ENCODE measurements at regions not wholly inside any gene's neighbourhood (a gene's known extent, or its start where the extent isn't known, plus 50 kb on each side); places are given as distances from the start of the nearest gene placed in this dataset.
"Not testable (repeated sequence)": the region's sequence is repeated elsewhere in the genome, so short reads cannot be mapped to it uniquely, and the experiment has no call there.

GRCh38 chr2:239845968-239846367, 179.2 kb downstream of the NDUFA10 start:
- DNase-seq (no peak), ATAC-seq (no peak)
- intact Hi-C loops (cut with DNase I, micrococcal nuclease) = no loop called here

- intact Hi-C loops (cut with DNase I, micrococcal nuclease) = no loop called here
- no peak for DNase-seq
- no peak for ATAC-seq
Observed at GRCh38 chr2:239839306-239839705, 185.8 kb downstream of the NDUFA10 start.

GRCh38 chr2:239836021-239836765, 188.9 kb downstream of the NDUFA10 start:
- intact Hi-C loops (cut with DNase I, micrococcal nuclease) = no loop called here
- no peak for DNase-seq
- ATAC-seq = no peak

GRCh38 chr2:239835056-239835455, 190.1 kb downstream of the NDUFA10 start:
- DNase-seq = no peak
- no peak for ATAC-seq
- intact Hi-C loops (cut with DNase I, micrococcal nuclease) = no loop called here

GRCh38 chr2:239834143-239834542, 191.0 kb downstream of the NDUFA10 start:
- ATAC-seq = no peak
- intact Hi-C loops (cut with DNase I, micrococcal nuclease) = no loop called here
- DNase-seq = no peak

GRCh38 chr2:239833269-239834109, 191.7 kb downstream of the NDUFA10 start:
- DNase-seq (peak in 1 of 2 donors; percentile 16), ATAC-seq (no peak)
- intact Hi-C loops (cut with DNase I, micrococcal nuclease) = no loop called here

- no peak for DNase-seq
- no peak for ATAC-seq
Observed at GRCh38 chr2:239832490-239833268, 192.5 kb downstream of the NDUFA10 start.

GRCh38 chr2:239831861-239832489, 193.2 kb downstream of the NDUFA10 start:
- ATAC-seq (no peak), DNase-seq (no peak)
- intact Hi-C loops (cut with DNase I, micrococcal nuclease) = no loop called here

More at GRCh38 chr2:239832490-239833268, 192.5 kb downstream of the NDUFA10 start:
- intact Hi-C loops (cut with DNase I, micrococcal nuclease) = no loop called here

GRCh38 chr2:239831001-239831731, 194.0 kb downstream of the NDUFA10 start:
- DNase-seq (peak in 1 of 2 donors; percentile 13), ATAC-seq (no peak)
- intact Hi-C loops (cut with DNase I, micrococcal nuclease) = no loop called here

GRCh38 chr2:239830121-239831000, 194.8 kb downstream of the NDUFA10 start:
- intact Hi-C loops (cut with DNase I, micrococcal nuclease) = no loop called here
- no peak for DNase-seq

GRCh38 chr2:239829326-239829725, 195.8 kb downstream of the NDUFA10 start:
- DNase-seq (no peak), ATAC-seq (no peak)
- intact Hi-C loops (cut with DNase I, micrococcal nuclease) = no loop called here

More at GRCh38 chr2:239830121-239831000, 194.8 kb downstream of the NDUFA10 start:
- no peak for ATAC-seq

- intact Hi-C loops (cut with DNase I, micrococcal nuclease); ATAC-seq; DNase-seq: not testable (repeated sequence)
Observed at GRCh38 chr2:239828973-239829275, 196.2 kb downstream of the NDUFA10 start.

GRCh38 chr2:239828192-239828972, 196.8 kb downstream of the NDUFA10 start:
- intact Hi-C loops (cut with DNase I, micrococcal nuclease) = no loop called here
- DNase-seq = no peak

GRCh38 chr2:239827523-239827890, 197.6 kb downstream of the NDUFA10 start:
- ATAC-seq (no peak), DNase-seq (no peak)
- intact Hi-C loops (cut with DNase I, micrococcal nuclease) = no loop called here

More at GRCh38 chr2:239828192-239828972, 196.8 kb downstream of the NDUFA10 start:
- no peak for ATAC-seq

GRCh38 chr2:239826786-239827522, 198.2 kb downstream of the NDUFA10 start:
- DNase-seq (peak in 1 of 2 donors; percentile 17), ATAC-seq (no peak)
- intact Hi-C loops (cut with DNase I, micrococcal nuclease) = no loop called here

GRCh38 chr2:239826376-239826775, 198.8 kb downstream of the NDUFA10 start:
- intact Hi-C loops (cut with DNase I, micrococcal nuclease) = no loop called here
- no peak for DNase-seq
- ATAC-seq = no peak

Data from left colon (tissue), 2 donors.